Pancreas (tissue), 10 donors: ENCODE measurements at regions not wholly inside any gene's neighbourhood (a gene's known extent, or its start where the extent isn't known, plus 50 kb on each side); places are given as distances from the start of the nearest gene placed in this dataset.

Source experiments
- ATAC-seq, 4 donors: fragments of 200-7000 bp; cut with Tn5 transposase; one replicate each; pipeline versions ENCODE4 v1.8.0 to v1.9.1; 2020; ENCODE audit warnings: mild to moderate bottlenecking in 4 of 4, moderate library complexity in 4 of 4
- DNase-seq, 6 donors: peaks; one replicate each; pipeline ENCODE4 v3.0.0-alpha.2; 2020
- FAIRE-seq: peaks from 2 replicates; lab custom pipeline; 2012; peaks lifted over from hg19 to GRCh38; lab: Jason Lieb, UNC
- H3K27ac ChIP-seq, 4 donors: fragments of 200-600 bp; sonication (generic); 1 replicate in 3 of 4; 2 replicates in 1 of 4; pipeline versions ENCODE4 v1.5.0 to v1.8.0; 2020
- H3K27me3 ChIP-seq, 4 donors: fragments of 200-600 bp; one replicate each; pipeline ENCODE4 v1.8.0; 2021
- H3K36me3 ChIP-seq, 3 donors: fragments of 200-600 bp; sonication (generic) in 1 of 3; one replicate each; pipeline versions ENCODE4 v1.5.0 to v1.8.0; 2020 to 2021
- H3K4me1 ChIP-seq, 3 donors: fragments of 200-600 bp; one replicate each; pipeline ENCODE4 v1.8.0; 2021
- H3K4me3 ChIP-seq, 4 donors: fragments of 200-600 bp; sonication (generic) in 2 of 4; one replicate each; pipeline versions ENCODE4 v1.5.0 to v1.8.0; 2020 to 2021
- H3K9me3 ChIP-seq, 4 donors: fragments of 200-600 bp; one replicate each; pipeline ENCODE4 v1.8.0; 2021
- WGBS, 2 donors: extraction: QIAGEN DNeasy Blood & Tissue Kit; methylation state at CpG; one replicate each; pipeline ENCODE4 v1.1.7; 2013; 5-methylcytosine and 5-hydroxymethylcytosine counted together
- intact Hi-C, 3 donors: fragments of 100-400 bp; cut with DNase I; formaldehyde crosslinking; loops; one replicate each; pipeline versions ENCODE4 v1.11.1 to v1.14.2; 2022
- TF ChIP-seq, protein P1 (sequence below), 4 donors: fragments of 200-600 bp; sonication (generic) in 3 of 4; IDR thresholded peaks; one replicate each; pipeline versions ENCODE4 v1.5.0 to v1.8.0; 2021; ENCODE audit warnings: antibody characterized with exemption in 4 of 4
- donor health status: healthy with polysubstance abuse.
- donor health status: DM: no; HTN: no; CAD: no; lungs with moderate emphysema.
- donor health status: DM: no; HTN: no; CAD: no.
- donor health status: control.
- donor health status: control.
- donor health status: Bipolar disorder and iron deficiency.
- donor health status: DM: yes; HTN: yes; CAD: no.
- donor health status: DM: no; HTN: no; CAD: no.
- donor health status: DM: no; HTN: no; CAD: no.
- donor health status: DM: yes; HTN: yes; CAD: no.

DNA sequence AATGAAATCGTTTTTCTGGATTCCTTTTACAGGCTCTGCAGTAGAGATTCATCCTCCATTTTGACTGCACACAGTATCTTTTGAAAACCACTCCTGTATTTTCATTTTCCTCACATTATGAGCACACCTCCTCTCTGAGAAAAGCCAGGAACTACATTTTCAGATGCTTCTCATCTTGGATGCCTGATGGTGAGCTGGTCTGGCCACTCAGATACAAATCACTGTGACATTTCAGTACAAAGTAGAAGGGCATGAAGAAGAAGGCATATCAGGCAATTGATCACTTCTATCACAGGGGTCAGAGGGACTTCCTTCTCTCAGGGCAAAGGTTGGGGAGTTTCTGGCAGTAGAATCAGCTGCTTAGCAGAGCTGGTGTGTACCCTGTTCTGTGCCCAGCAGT lies 192.0 kb upstream of the POM121L12 start:
- H3K9me3 ChIP-seq, result no peaks in the 10 kb centered on the region
- intact Hi-C loops, result no loop called here
- DNase-seq (no peak), ATAC-seq (no peak), FAIRE-seq (no peak)
- 11 to 22% methylated on average over 1 of the region's 1 CpG for WGBS, 2 donors
- no peaks in the 10 kb centered on the region for H3K4me1 ChIP-seq
- no peaks in the 10 kb centered on the region for H3K36me3 ChIP-seq
- no peak overlapping the region for H3K4me3 ChIP-seq
- TF ChIP-seq, protein P1, sequence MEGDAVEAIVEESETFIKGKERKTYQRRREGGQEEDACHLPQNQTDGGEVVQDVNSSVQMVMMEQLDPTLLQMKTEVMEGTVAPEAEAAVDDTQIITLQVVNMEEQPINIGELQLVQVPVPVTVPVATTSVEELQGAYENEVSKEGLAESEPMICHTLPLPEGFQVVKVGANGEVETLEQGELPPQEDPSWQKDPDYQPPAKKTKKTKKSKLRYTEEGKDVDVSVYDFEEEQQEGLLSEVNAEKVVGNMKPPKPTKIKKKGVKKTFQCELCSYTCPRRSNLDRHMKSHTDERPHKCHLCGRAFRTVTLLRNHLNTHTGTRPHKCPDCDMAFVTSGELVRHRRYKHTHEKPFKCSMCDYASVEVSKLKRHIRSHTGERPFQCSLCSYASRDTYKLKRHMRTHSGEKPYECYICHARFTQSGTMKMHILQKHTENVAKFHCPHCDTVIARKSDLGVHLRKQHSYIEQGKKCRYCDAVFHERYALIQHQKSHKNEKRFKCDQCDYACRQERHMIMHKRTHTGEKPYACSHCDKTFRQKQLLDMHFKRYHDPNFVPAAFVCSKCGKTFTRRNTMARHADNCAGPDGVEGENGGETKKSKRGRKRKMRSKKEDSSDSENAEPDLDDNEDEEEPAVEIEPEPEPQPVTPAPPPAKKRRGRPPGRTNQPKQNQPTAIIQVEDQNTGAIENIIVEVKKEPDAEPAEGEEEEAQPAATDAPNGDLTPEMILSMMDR (IDR thresholded peaks at IDR 0.05), result no peak
- no peak overlapping the region for H3K27ac ChIP-seq
- no peaks in the 10 kb centered on the region for H3K27me3 ChIP-seq

DNA sequence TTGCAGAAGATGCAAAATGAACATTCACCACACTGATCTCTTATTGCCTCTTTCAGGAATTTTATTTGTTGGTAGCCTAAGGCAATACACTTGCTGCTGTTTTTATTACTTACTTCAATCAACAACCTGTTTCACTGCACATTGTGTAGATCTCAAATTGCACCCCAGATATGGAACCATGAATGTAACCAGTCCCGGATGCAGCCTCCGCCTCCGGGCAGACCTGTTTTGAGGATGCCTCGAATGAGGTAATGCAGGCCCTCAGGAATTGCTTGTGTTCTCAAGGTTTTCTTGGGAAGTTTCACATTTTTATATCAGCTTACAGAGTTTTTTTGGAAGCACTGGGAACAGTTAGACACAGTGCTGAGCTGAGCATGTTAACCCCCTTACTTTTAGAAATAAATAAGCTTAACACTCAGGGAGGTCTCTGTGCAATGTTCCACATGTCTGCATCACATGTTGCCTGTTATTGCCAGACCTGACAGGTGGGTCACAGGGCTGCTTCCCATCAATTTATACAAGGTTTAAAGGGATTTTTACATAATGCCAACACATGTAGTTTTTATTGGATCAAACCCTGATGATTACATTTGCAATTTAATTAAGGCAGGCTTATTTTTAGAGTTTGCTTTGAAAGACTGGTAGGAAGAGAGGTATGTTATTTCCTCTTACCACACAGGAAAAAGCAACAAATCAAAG lies 193.1 kb upstream of the POM121L12 start:
- FAIRE-seq, result no peak
- Histone ChIP-seq H3K9me3 (no peaks in the 10 kb centered on the region), H3K4me3 (no peak overlapping the region), H3K27ac (no peak overlapping the region), H3K27me3 (no peaks in the 10 kb centered on the region), H3K36me3 (no peaks in the 10 kb centered on the region), H3K4me1 (no peaks in the 10 kb centered on the region)
- no peak for DNase-seq
- TF ChIP-seq, protein P1 (IDR thresholded peaks at IDR 0.05), result no peak
- WGBS, 2 donors, result 67 to 81% methylated on average over 4 of the region's 4 CpGs
- ATAC-seq, result no peak
- intact Hi-C loops, result no loop called here

DNA sequence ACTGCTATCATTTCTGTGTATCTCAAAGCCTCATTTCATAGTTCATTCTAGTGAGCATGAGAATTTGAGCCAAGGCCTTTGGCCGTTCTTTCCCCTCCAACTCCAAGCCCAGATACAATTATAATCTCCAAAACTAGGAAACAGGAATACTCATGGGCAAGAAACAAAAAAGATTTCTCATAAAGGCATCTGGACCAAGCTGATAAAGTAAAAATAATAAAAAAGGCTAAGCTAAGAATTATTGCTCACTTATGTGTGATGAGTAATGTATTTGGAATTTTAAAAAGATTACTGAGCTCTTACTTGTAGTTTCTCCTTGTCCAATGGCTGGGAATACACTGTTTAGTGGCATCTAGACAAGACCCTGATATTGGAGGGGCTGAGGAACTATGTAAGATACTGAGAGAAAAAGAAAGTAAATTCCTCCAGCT lies 196.4 kb upstream of the POM121L12 start:
- DNase-seq (no peak), ATAC-seq (no peak), FAIRE-seq (no peak)
- Histone ChIP-seq H3K27ac (no peak overlapping the region), H3K9me3 (no peaks in the 10 kb centered on the region), H3K4me3 (no peak overlapping the region), H3K27me3 (no peaks in the 10 kb centered on the region), H3K4me1 (no peaks in the 10 kb centered on the region), H3K36me3 (no peaks in the 10 kb centered on the region)
- 17 to 61% methylated on average over 1 of the region's 1 CpG for WGBS, 2 donors
- TF ChIP-seq, protein P1 (IDR thresholded peaks at IDR 0.05), result no peak
- intact Hi-C loops, result no loop called here

DNA sequence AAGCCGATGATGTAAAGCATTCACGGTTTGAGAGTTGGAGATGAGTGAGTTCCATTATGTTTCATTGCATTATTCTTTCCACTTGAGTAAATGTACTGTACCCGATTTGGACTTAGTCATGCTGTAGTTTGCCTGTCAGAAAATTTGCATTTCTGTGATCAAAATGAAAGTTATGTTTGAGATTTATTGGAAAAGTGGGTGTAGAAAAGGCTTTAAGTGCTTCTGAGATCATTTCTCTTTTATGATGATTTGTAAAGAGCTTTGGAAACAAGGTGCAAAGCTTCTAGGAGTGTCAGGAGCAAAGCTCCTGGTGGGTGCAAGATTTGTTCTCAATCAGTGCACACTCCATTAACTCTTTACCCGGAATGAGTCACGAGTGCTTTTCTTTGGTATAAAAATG lies 204.1 kb upstream of the POM121L12 start:
- H3K27ac ChIP-seq, result no peak overlapping the region
- ATAC-seq (no peak), FAIRE-seq (no peak), DNase-seq (no peak)
- H3K4me1 ChIP-seq, result no peaks in the 10 kb centered on the region
- no peaks in the 10 kb centered on the region for H3K27me3 ChIP-seq
- H3K36me3 ChIP-seq, result no peaks in the 10 kb centered on the region
- no peak overlapping the region for H3K4me3 ChIP-seq
- TF ChIP-seq, protein P1 (IDR thresholded peaks at IDR 0.05), result no peak
- H3K9me3 ChIP-seq, result no peaks in the 10 kb centered on the region
- intact Hi-C loops, result no loop called here
- WGBS, 2 donors, result 48 to 69% methylated on average over 5 of the region's 5 CpGs

DNA sequence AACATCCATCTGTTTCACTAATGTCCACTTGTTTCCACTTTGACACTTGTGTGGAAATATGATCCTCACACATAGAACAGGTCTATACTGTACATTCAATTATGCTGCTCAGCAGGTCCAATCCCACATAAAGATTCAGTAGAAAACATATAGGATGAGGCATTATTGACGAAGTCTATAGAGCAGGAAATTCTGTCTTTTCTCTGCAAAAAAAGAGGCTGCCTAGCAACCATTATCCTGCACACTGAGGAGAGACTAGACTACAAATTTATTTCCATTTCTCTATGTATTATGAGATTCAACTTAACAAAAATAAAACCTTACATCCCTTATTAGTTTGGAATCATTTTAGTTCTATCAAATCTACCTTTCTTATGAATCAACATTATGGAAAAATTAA lies 204.6 kb upstream of the POM121L12 start:
- H3K36me3 ChIP-seq, result no peaks in the 10 kb centered on the region
- TF ChIP-seq, protein P1 (IDR thresholded peaks at IDR 0.05), result no peak
- H3K4me3 ChIP-seq, result no peak overlapping the region
- intact Hi-C loops, result no loop called here
- no peaks in the 10 kb centered on the region for H3K4me1 ChIP-seq
- whole genome bisulfite sequencing, 2 donors, result 33 to 36% methylated on average over 1 of the region's 1 CpG
- no peak overlapping the region for H3K27ac ChIP-seq
- H3K9me3 ChIP-seq, result no peaks in the 10 kb centered on the region
- DNase-seq (no peak), FAIRE-seq (no peak), ATAC-seq (no peak)
- H3K27me3 ChIP-seq, result no peaks in the 10 kb centered on the region
